ENCODE measurements at regions not wholly inside any gene's neighbourhood (a gene's known extent, or its start where the extent isn't known, plus 50 kb on each side); places are given as distances from the start of the nearest gene placed in this dataset.

DNA sequence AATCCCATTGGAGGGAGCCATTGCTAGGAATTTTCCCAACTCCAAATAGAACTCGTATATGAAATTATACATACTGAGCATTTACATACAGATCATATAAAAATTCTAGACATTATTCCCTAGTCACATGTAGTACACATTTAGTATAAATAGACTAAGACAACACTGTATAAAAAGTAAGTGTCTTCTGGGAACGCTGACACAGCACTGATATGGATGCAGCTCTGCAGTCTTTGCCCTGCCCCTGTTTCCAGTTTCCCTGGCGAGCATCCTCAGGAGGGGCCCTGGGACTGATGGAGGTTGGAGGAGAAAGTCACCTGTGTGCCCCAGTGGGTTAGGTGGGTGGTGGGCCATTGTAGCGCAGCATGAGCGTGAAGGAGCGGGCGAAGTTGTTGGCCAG, 97.8 kb upstream of the CLMN start:
- no peak overlapping the region for H3K4me3 Mint-ChIP-seq (ENCODE audit: unreplicated experiment)
- no peak for FAIRE-seq

DNA sequence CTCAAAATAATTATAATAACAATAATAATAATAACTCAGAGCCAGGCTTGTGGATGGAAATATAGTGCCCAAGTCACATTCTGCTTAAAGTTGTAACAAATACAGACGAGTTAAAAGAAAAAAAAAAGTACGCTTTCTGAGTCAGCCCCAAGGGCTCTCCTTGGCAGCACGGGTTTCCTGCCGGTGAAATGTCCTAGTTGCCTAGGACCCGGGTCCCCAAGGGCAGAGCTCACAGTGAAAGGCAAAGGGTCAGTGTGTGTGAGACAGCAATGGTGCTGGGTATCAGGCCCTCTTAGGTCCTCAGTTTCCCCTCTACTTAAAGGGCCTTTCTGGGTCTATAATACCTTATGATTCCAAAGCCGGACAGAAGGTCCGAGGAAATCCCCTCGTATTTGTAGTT, 96.3 kb upstream of the CLMN start:
- Histone ChIP-seq H3K27me3 (ENCODE audit: insufficient read depth, low read length) (no peaks in the 10 kb centered on the region), H3K4me2 (ENCODE audit: low read length) (no peak overlapping the region), H3K9me3 (ENCODE audit: insufficient read depth, low read depth, low read length) (no peaks in the 10 kb centered on the region), H3K27ac (ENCODE audit: low read depth, low read length) (no peak overlapping the region), H3K4me1 (ENCODE audit: insufficient read depth, low read length) (no peaks in the 10 kb centered on the region), H3K79me2 (ENCODE audit: insufficient read depth, low read length) (no peaks in the 10 kb centered on the region), H3K9ac (ENCODE audit: low read length) (no peak overlapping the region), H4K20me1 (ENCODE audit: insufficient read depth, low read length) (no peaks in the 10 kb centered on the region), H3K36me3 (ENCODE audit: insufficient read depth, low read length) (no peaks in the 10 kb centered on the region), H2AFZ (ENCODE audit: low read depth, low read length) (no peak overlapping the region), H3K4me3 (ENCODE audit: insufficient read depth, low read depth, low read length) (no peak overlapping the region)
- H3K4me1 Mint-ChIP-seq (ENCODE audit: low read depth, unreplicated experiment): no peaks in the 10 kb centered on the region
- DNase-seq (ENCODE audit: low read depth): no peak
- no peak overlapping the region for H3K27ac Mint-ChIP-seq (ENCODE audit: unreplicated experiment)
- TF ChIP-seq, protein P1, sequence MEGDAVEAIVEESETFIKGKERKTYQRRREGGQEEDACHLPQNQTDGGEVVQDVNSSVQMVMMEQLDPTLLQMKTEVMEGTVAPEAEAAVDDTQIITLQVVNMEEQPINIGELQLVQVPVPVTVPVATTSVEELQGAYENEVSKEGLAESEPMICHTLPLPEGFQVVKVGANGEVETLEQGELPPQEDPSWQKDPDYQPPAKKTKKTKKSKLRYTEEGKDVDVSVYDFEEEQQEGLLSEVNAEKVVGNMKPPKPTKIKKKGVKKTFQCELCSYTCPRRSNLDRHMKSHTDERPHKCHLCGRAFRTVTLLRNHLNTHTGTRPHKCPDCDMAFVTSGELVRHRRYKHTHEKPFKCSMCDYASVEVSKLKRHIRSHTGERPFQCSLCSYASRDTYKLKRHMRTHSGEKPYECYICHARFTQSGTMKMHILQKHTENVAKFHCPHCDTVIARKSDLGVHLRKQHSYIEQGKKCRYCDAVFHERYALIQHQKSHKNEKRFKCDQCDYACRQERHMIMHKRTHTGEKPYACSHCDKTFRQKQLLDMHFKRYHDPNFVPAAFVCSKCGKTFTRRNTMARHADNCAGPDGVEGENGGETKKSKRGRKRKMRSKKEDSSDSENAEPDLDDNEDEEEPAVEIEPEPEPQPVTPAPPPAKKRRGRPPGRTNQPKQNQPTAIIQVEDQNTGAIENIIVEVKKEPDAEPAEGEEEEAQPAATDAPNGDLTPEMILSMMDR (IDR thresholded peaks at IDR 0.05; ENCODE audit: insufficient read depth, low read depth, low read length): no peak
- TF ChIP-seq EZH2 (IDR thresholded peaks at IDR 0.05; ENCODE audit: insufficient read depth, low read length): no peak
- H3K9me3 Mint-ChIP-seq (ENCODE audit: unreplicated experiment): peaks cover 12% of the 10 kb centered on the region
- H3K27me3 Mint-ChIP-seq (ENCODE audit: low read depth, unreplicated experiment): peaks cover 29% of the 10 kb centered on the region
- no peak overlapping the region for H3K4me3 Mint-ChIP-seq (ENCODE audit: unreplicated experiment)
- peaks cover 3% of the 10 kb centered on the region for H3K36me3 Mint-ChIP-seq (ENCODE audit: low read depth, unreplicated experiment)
- no peak for FAIRE-seq

More for the DNA sequence above, 97.8 kb upstream of the CLMN start:
- Histone ChIP-seq H4K20me1 (ENCODE audit: insufficient read depth, low read length) (no peaks in the 10 kb centered on the region), H3K79me2 (ENCODE audit: insufficient read depth, low read length) (no peaks in the 10 kb centered on the region), H3K4me3 (ENCODE audit: insufficient read depth, low read depth, low read length) (no peak overlapping the region), H3K27me3 (ENCODE audit: insufficient read depth, low read length) (no peaks in the 10 kb centered on the region), H3K36me3 (ENCODE audit: insufficient read depth, low read length) (no peaks in the 10 kb centered on the region), H3K4me2 (ENCODE audit: low read length) (no peak overlapping the region), H3K9me3 (ENCODE audit: insufficient read depth, low read depth, low read length) (no peaks in the 10 kb centered on the region), H3K9ac (ENCODE audit: low read length) (no peak overlapping the region), H3K4me1 (ENCODE audit: insufficient read depth, low read length) (no peaks in the 10 kb centered on the region), H2AFZ (ENCODE audit: low read depth, low read length) (no peak overlapping the region), H3K27ac (ENCODE audit: low read depth, low read length) (no peak overlapping the region)
- peaks cover 31% of the 10 kb centered on the region for H3K27me3 Mint-ChIP-seq (ENCODE audit: low read depth, unreplicated experiment)
- H3K9me3 Mint-ChIP-seq (ENCODE audit: unreplicated experiment): peaks cover 16% of the 10 kb centered on the region
- H3K36me3 Mint-ChIP-seq (ENCODE audit: low read depth, unreplicated experiment): peaks cover 6% of the 10 kb centered on the region
- TF ChIP-seq EZH2 (IDR thresholded peaks at IDR 0.05; ENCODE audit: insufficient read depth, low read length): no peak
- TF ChIP-seq, protein P1 (IDR thresholded peaks at IDR 0.05; ENCODE audit: insufficient read depth, low read depth, low read length): no peak
- no peaks in the 10 kb centered on the region for H3K4me1 Mint-ChIP-seq (ENCODE audit: low read depth, unreplicated experiment)
- DNase-seq (ENCODE audit: low read depth): no peak
- no peak overlapping the region for H3K27ac Mint-ChIP-seq (ENCODE audit: unreplicated experiment)

DNA sequence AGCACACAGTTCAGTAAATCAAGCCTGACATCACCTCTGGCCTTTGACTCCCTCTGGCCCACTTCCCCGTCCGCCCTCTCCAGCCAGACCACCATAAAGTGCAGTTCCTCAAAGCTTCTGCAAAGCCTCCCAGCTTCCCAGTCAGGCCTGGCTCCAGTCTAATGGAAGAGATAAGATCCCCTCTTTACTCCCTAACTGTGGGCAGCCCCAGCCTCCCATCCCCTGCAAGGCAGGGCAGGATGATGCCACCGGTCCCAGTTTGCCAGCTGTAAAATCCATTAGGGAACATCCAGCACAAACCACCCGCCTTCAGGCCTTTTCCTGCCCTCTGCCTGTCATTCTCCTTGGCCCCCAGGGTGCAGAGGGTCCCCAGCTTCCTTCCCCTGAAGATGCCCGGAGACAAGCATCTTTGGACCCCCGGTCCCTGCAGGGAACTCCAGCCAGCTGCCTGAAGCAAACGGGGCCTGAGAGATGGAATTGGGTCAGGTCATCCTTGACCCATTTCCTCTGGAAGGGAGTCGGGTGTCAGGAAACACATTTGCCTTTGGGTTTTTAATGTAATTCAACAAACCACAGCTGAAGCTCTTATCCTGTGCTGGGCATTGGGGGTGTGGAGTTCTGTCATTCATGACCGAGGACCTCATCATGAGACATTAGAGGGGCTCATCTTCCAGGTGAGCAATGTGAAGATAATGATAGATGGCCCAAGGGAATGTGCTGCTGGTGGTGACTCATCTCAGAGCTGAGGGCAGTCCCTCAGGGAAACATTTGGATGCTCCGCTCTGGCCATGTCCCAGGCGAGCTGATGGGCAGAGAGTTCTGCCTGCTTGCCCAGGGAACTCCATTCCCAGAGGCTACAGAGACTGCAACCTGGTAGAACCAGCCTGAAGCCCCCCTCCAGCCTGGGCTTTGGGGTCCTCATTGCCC, 93.8 kb upstream of the CLMN start:
- Histone ChIP-seq H2AFZ (ENCODE audit: low read depth, low read length) (no peak overlapping the region), H3K9me3 (ENCODE audit: insufficient read depth, low read depth, low read length) (no peaks in the 10 kb centered on the region), H3K4me1 (ENCODE audit: insufficient read depth, low read length) (no peaks in the 10 kb centered on the region), H3K4me2 (ENCODE audit: low read length) (no peak overlapping the region), H4K20me1 (ENCODE audit: insufficient read depth, low read length) (no peaks in the 10 kb centered on the region), H3K79me2 (ENCODE audit: insufficient read depth, low read length) (no peaks in the 10 kb centered on the region), H3K36me3 (ENCODE audit: insufficient read depth, low read length) (no peaks in the 10 kb centered on the region), H3K4me3 (ENCODE audit: insufficient read depth, low read depth, low read length) (no peak overlapping the region), H3K27ac (ENCODE audit: low read depth, low read length) (no peak overlapping the region), H3K9ac (ENCODE audit: low read length) (no peak overlapping the region), H3K27me3 (ENCODE audit: insufficient read depth, low read length) (no peaks in the 10 kb centered on the region)
- H3K9me3 Mint-ChIP-seq (ENCODE audit: unreplicated experiment): peaks cover 2% of the 10 kb centered on the region
- peaks cover 42% of the 10 kb centered on the region for H3K27me3 Mint-ChIP-seq (ENCODE audit: low read depth, unreplicated experiment)
- FAIRE-seq: no peak
- no peak overlapping the region for H3K27ac Mint-ChIP-seq (ENCODE audit: unreplicated experiment)
- TF ChIP-seq EZH2 (IDR thresholded peaks at IDR 0.05; ENCODE audit: insufficient read depth, low read length): no peak
- TF ChIP-seq, protein P1 (IDR thresholded peaks at IDR 0.05; ENCODE audit: insufficient read depth, low read depth, low read length): no peak
- no peak for DNase-seq (ENCODE audit: low read depth)
- H3K4me1 Mint-ChIP-seq (ENCODE audit: low read depth, unreplicated experiment): no peaks in the 10 kb centered on the region
- no peak overlapping the region for H3K4me3 Mint-ChIP-seq (ENCODE audit: unreplicated experiment)
- H3K36me3 Mint-ChIP-seq (ENCODE audit: low read depth, unreplicated experiment): no peaks in the 10 kb centered on the region
